NT2/D1 (cell line): ENCODE measurements at regions not wholly inside any gene's neighbourhood (a gene's known extent, or its start where the extent isn't known, plus 50 kb on each side); places are given as distances from the start of the nearest gene placed in this dataset.

ENCODE experiments used
- DNase-seq: peaks from one replicate; pipeline ENCODE4 v3.0.0-alpha.2; 2011; ENCODE audit warnings: low read depth, low spot score
- H3K27me3 ChIP-seq: 2 replicates; pipeline ENCODE4 v1.6.0; 2011; ENCODE audit warnings: mild to moderate bottlenecking; ENCODE audit not compliant: insufficient read length, insufficient read depth
- H3K36me3 ChIP-seq: 2 replicates; pipeline ENCODE4 v1.6.1; 2011; ENCODE audit warnings: mild to moderate bottlenecking, low read length, mixed read lengths; ENCODE audit not compliant: insufficient read depth, insufficient read length
- H3K4me1 ChIP-seq: 2 replicates; pipeline ENCODE4 v1.5.1; 2011; ENCODE audit not compliant: insufficient read depth, insufficient read length
- H3K4me3 ChIP-seq: 2 replicates; pipeline ENCODE4 v1.5.1; 2011; ENCODE audit warnings: low read depth; ENCODE audit not compliant: insufficient read length
- H3K9ac ChIP-seq: 2 replicates; pipeline ENCODE4 v1.6.0; 2011; ENCODE audit warnings: low read depth; ENCODE audit not compliant: insufficient read length
- H3K9me3 ChIP-seq: 2 replicates; pipeline ENCODE4 v1.5.1; 2011; ENCODE audit warnings: mild to moderate bottlenecking, low read length; ENCODE audit not compliant: insufficient read depth
- SUZ12 ChIP-seq: IDR thresholded peaks from 2 replicates; pipeline ENCODE4 v1.6.1; 2011; ENCODE audit not compliant: insufficient read length, insufficient read depth; ENCODE audit errors: extremely low read depth
- YY1 ChIP-seq: IDR thresholded peaks from 2 replicates; pipeline ENCODE4 v1.6.1; 2011; ENCODE audit not compliant: insufficient read length, insufficient read depth
- ZNF274 ChIP-seq: IDR thresholded peaks from 2 replicates; pipeline ENCODE4 v1.6.1; 2011; ENCODE audit warnings: mild to moderate bottlenecking, low read depth, low read length

- TF ChIP-seq YY1: no peak
- TF ChIP-seq ZNF274: no peak
- TF ChIP-seq SUZ12: no peak
Measured at GRCh38 chr5:167177736-167178135, 1113.7 kb upstream of the WWC1 start.

GRCh38 chr5:167180906-167181305 is 1110.5 kb upstream of the WWC1 start:
- H3K9ac ChIP-seq: no peak overlapping the region
- H3K4me3 ChIP-seq: no peak overlapping the region
- H3K36me3 ChIP-seq: no peaks in the 10 kb centered on the region
- TF ChIP-seq ZNF274 (no peak), SUZ12 (no peak), YY1 (no peak)
- no peaks in the 10 kb centered on the region for H3K27me3 ChIP-seq
- no peak for DNase-seq
- H3K9me3 ChIP-seq: no peaks in the 10 kb centered on the region
- H3K4me1 ChIP-seq: no peaks in the 10 kb centered on the region

More at GRCh38 chr5:167177736-167178135, 1113.7 kb upstream of the WWC1 start:
- Histone ChIP-seq H3K4me1 (no peaks in the 10 kb centered on the region), H3K9me3 (no peaks in the 10 kb centered on the region), H3K9ac (no peak overlapping the region), H3K27me3 (no peaks in the 10 kb centered on the region), H3K4me3 (no peak overlapping the region), H3K36me3 (no peaks in the 10 kb centered on the region)
- no peak for DNase-seq

GRCh38 chr5:167205881-167206280 is 1085.6 kb upstream of the WWC1 start:
- no peak for DNase-seq
- TF ChIP-seq ZNF274 (no peak), YY1 (no peak), SUZ12 (no peak)
- no peak overlapping the region for H3K9ac ChIP-seq
- H3K4me1 ChIP-seq: no peaks in the 10 kb centered on the region
- no peak overlapping the region for H3K4me3 ChIP-seq
- no peaks in the 10 kb centered on the region for H3K36me3 ChIP-seq
- H3K9me3 ChIP-seq: no peaks in the 10 kb centered on the region
- H3K27me3 ChIP-seq: no peaks in the 10 kb centered on the region

GRCh38 chr5:167207081-167207480 is 1084.4 kb upstream of the WWC1 start:
- Histone ChIP-seq H3K4me3 (no peak overlapping the region), H3K27me3 (no peaks in the 10 kb centered on the region), H3K9me3 (no peaks in the 10 kb centered on the region), H3K36me3 (no peaks in the 10 kb centered on the region), H3K9ac (no peak overlapping the region), H3K4me1 (no peaks in the 10 kb centered on the region)
- DNase-seq: no peak
- TF ChIP-seq SUZ12 (no peak), ZNF274 (no peak), YY1 (no peak)

- H3K9me3 ChIP-seq: no peaks in the 10 kb centered on the region
- H3K9ac ChIP-seq: no peak overlapping the region
- H3K4me1 ChIP-seq: no peaks in the 10 kb centered on the region
- no peak overlapping the region for H3K4me3 ChIP-seq
- no peaks in the 10 kb centered on the region for H3K27me3 ChIP-seq
- no peak for DNase-seq
- no peaks in the 10 kb centered on the region for H3K36me3 ChIP-seq
- TF ChIP-seq YY1 (no peak), SUZ12 (no peak), ZNF274 (no peak)
Measured at GRCh38 chr5:167208911-167209310, 1082.5 kb upstream of the WWC1 start.

GRCh38 chr5:167217097-167217743 is 1074.2 kb upstream of the WWC1 start:
- no peak for DNase-seq
- no peaks in the 10 kb centered on the region for H3K4me1 ChIP-seq
- TF ChIP-seq YY1 (no peak), ZNF274 (no peak), SUZ12 (no peak)
- no peak overlapping the region for H3K4me3 ChIP-seq
- H3K27me3 ChIP-seq: no peaks in the 10 kb centered on the region
- H3K9me3 ChIP-seq: no peaks in the 10 kb centered on the region
- H3K36me3 ChIP-seq: no peaks in the 10 kb centered on the region
- H3K9ac ChIP-seq: no peak overlapping the region

GRCh38 chr5:167219298-167219697 is 1072.1 kb upstream of the WWC1 start:
- TF ChIP-seq ZNF274 (no peak), YY1 (no peak), SUZ12 (no peak)
- H3K27me3 ChIP-seq: no peaks in the 10 kb centered on the region

More at GRCh38 chr5:167219298-167219697, 1072.1 kb upstream of the WWC1 start:
- H3K36me3 ChIP-seq: no peaks in the 10 kb centered on the region
- H3K4me3 ChIP-seq: no peak overlapping the region
- no peaks in the 10 kb centered on the region for H3K4me1 ChIP-seq
- DNase-seq: peak; percentile 22
- no peak overlapping the region for H3K9ac ChIP-seq
- H3K9me3 ChIP-seq: no peaks in the 10 kb centered on the region
